Tibial nerve (tissue), 4 donors: ENCODE measurements at regions not wholly inside any gene's neighbourhood (a gene's known extent, or its start where the extent isn't known, plus 50 kb on each side); places are given as distances from the start of the nearest gene placed in this dataset.

Experiments used
- DNase-seq, 2 donors: peaks; one replicate each; pipeline ENCODE4 v3.0.0-alpha.2; 2019; ENCODE audit warnings: low spot score in 2 of 2
- H3K27ac ChIP-seq, 4 donors: fragments of 200-600 bp; sonication (generic) in 3 of 4; one replicate each; pipeline ENCODE4 v1.5.1; 2017 to 2019; ENCODE audit warnings: mild to moderate bottlenecking in 1 of 4
- H3K27me3 ChIP-seq, 2 donors: fragments of 200-600 bp; sonication (generic) in 1 of 2; one replicate each; pipeline versions ENCODE4 v1.5.1 to v1.6.0; 2017 to 2019
- H3K36me3 ChIP-seq, 3 donors: fragments of 200-600 bp; sonication (generic); one replicate each; pipeline ENCODE4 v1.5.1; 2018 to 2019
- H3K4me1 ChIP-seq, 4 donors: fragments of 200-600 bp; sonication (generic) in 3 of 4; one replicate each; pipeline ENCODE4 v1.5.1; 2017 to 2019
- H3K4me3 ChIP-seq, 4 donors: fragments of 200-600 bp; sonication (generic) in 3 of 4; one replicate each; pipeline ENCODE4 v1.5.1; 2017 to 2019; ENCODE audit warnings: mild to moderate bottlenecking in 1 of 4, moderate library complexity in 1 of 4
- H3K9me3 ChIP-seq, 4 donors: fragments of 200-600 bp; sonication (generic) in 3 of 4; one replicate each; pipeline ENCODE4 v1.5.1; 2017 to 2019
- EP300 ChIP-seq, 2 donors: sonication (generic); formaldehyde crosslinking; IDR thresholded peaks; one replicate each; pipeline ENCODE4 v1.6.1; 2017; ENCODE audit warnings: antibody characterized with exemption in 2 of 2, mild to moderate bottlenecking in 1 of 2
- POLR2A ChIP-seq, 2 donors: fragments of 450-650 bp; IDR thresholded peaks; one replicate each; pipeline ENCODE4 v1.6.1; 2017; ENCODE audit warnings: antibody characterized with exemption in 2 of 2, mild to moderate bottlenecking in 2 of 2, moderate library complexity in 2 of 2
- WGBS, 2 donors: methylation state at CpG; one replicate each; pipeline ENCODE4 v1.1.5; 2018; 5-methylcytosine and 5-hydroxymethylcytosine counted together
- TF ChIP-seq, protein P1 (sequence below), 5 experiments: fragments of 200-600 bp in 3 of 5; fragments of 450-650 bp in 2 of 5; sonication (generic) in 3 of 5; IDR thresholded peaks; one replicate each; pipeline ENCODE4 v1.5.1; 2016 to 2019; ENCODE audit warnings: antibody characterized with exemption in 5 of 5, mild to moderate bottlenecking in 3 of 5, moderate library complexity in 2 of 5

GRCh38 chr18:10089881-10090280 lies 176.1 kb downstream of the VAPA start:
- Histone ChIP-seq H3K4me1 (no peaks in the 10 kb centered on the region), H3K27ac (no peak overlapping the region), H3K36me3 (no peaks in the 10 kb centered on the region), H3K4me3 (no peak overlapping the region), H3K9me3 (no peaks in the 10 kb centered on the region), H3K27me3 (no peaks in the 10 kb centered on the region)
- TF ChIP-seq POLR2A (IDR thresholded peaks at IDR 0.05), result no peak
- TF ChIP-seq EP300 (IDR thresholded peaks at IDR 0.05), result no peak
- TF ChIP-seq, protein P1, sequence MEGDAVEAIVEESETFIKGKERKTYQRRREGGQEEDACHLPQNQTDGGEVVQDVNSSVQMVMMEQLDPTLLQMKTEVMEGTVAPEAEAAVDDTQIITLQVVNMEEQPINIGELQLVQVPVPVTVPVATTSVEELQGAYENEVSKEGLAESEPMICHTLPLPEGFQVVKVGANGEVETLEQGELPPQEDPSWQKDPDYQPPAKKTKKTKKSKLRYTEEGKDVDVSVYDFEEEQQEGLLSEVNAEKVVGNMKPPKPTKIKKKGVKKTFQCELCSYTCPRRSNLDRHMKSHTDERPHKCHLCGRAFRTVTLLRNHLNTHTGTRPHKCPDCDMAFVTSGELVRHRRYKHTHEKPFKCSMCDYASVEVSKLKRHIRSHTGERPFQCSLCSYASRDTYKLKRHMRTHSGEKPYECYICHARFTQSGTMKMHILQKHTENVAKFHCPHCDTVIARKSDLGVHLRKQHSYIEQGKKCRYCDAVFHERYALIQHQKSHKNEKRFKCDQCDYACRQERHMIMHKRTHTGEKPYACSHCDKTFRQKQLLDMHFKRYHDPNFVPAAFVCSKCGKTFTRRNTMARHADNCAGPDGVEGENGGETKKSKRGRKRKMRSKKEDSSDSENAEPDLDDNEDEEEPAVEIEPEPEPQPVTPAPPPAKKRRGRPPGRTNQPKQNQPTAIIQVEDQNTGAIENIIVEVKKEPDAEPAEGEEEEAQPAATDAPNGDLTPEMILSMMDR (IDR thresholded peaks at IDR 0.05), result no peak
- DNase-seq, result no peak
- WGBS, 2 donors, result 67 to 81% methylated on average over 4 of the region's 4 CpGs

DNA sequence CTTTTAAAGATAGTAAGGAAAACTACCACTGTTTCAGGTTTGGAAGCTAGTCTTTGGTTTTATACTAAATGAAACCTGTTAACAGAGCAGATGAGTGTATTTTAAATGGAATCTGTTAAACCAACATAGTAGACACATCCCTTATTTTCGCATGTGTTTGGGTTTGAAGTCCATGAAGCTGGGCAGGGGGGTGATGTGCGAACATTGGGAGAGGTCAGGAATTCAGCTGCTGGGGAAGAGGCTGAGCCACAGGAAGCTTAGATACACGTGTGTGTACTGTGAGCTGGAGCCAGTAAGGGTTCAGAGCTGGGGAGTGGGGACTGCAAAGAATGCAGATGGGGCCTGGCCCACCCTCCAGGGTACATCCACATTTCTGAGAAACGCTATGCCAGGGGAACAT lies 176.9 kb downstream of the VAPA start:
- DNase-seq, result no peak
- no peaks in the 10 kb centered on the region for H3K9me3 ChIP-seq
- no peak for TF ChIP-seq EP300 (IDR thresholded peaks at IDR 0.05)
- TF ChIP-seq, protein P1 (IDR thresholded peaks at IDR 0.05), result no peak
- TF ChIP-seq POLR2A (IDR thresholded peaks at IDR 0.05), result no peak
- no peak overlapping the region for H3K4me3 ChIP-seq
- no peaks in the 10 kb centered on the region for H3K27me3 ChIP-seq
- no peaks in the 10 kb centered on the region for H3K36me3 ChIP-seq
- H3K4me1 ChIP-seq, result no peaks in the 10 kb centered on the region
- 75 to 77% methylated on average over 4 of the region's 4 CpGs for WGBS, 2 donors
- H3K27ac ChIP-seq, result no peak overlapping the region

- no peak for DNase-seq
- TF ChIP-seq, protein P1 (IDR thresholded peaks at IDR 0.05), result no peak
- TF ChIP-seq EP300 (IDR thresholded peaks at IDR 0.05) (no peak), POLR2A (IDR thresholded peaks at IDR 0.05) (no peak)
- WGBS, 2 donors, result 96% methylated on average over 10 of the region's 10 CpGs
Measured at GRCh38 chr18:10093445-10093844, 179.6 kb downstream of the VAPA start.

DNA sequence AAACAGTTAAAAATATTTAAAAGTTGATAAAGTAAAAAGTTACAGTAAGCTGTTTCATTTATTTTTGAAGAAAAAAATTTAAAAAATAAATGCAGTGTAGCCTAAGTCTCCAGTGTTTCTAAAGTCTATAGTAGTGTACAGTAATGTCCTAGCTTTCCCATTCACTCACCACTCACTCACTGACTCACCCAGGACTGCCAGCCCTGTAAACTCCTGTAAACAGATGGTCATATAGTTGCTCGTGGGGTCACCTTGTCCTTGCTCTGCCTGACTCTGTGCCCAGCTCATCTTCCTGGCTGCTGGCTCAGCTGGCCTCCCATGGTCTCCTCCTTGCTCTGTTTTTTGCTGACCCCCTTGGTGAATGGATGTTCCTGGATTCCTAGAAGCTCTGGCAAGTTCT lies 180.3 kb downstream of the VAPA start:
- H3K4me3 ChIP-seq, result no peak overlapping the region
- H3K9me3 ChIP-seq, result no peaks in the 10 kb centered on the region
- no peaks in the 10 kb centered on the region for H3K36me3 ChIP-seq
- H3K27me3 ChIP-seq, result no peaks in the 10 kb centered on the region
- WGBS, 2 donors, result 69 to 93% methylated on average over 1 of the region's 1 CpG
- TF ChIP-seq EP300 (IDR thresholded peaks at IDR 0.05), result no peak
- TF ChIP-seq, protein P1 (IDR thresholded peaks at IDR 0.05), result no peak
- TF ChIP-seq POLR2A (IDR thresholded peaks at IDR 0.05), result no peak
- H3K27ac ChIP-seq, result no peak overlapping the region
- no peak for DNase-seq
- H3K4me1 ChIP-seq, result no peaks in the 10 kb centered on the region

More at GRCh38 chr18:10093445-10093844, 179.6 kb downstream of the VAPA start:
- Histone ChIP-seq H3K27ac (no peak overlapping the region), H3K9me3 (no peaks in the 10 kb centered on the region), H3K36me3 (no peaks in the 10 kb centered on the region), H3K4me3 (no peak overlapping the region), H3K4me1 (no peaks in the 10 kb centered on the region), H3K27me3 (no peaks in the 10 kb centered on the region)

- Histone ChIP-seq H3K4me1 (no peaks in the 10 kb centered on the region), H3K36me3 (no peaks in the 10 kb centered on the region), H3K27me3 (no peaks in the 10 kb centered on the region), H3K9me3 (no peaks in the 10 kb centered on the region), H3K4me3 (no peak overlapping the region), H3K27ac (no peak overlapping the region)
- TF ChIP-seq, protein P1 (IDR thresholded peaks at IDR 0.05), result no peak
- TF ChIP-seq EP300 (IDR thresholded peaks at IDR 0.05) (no peak), POLR2A (IDR thresholded peaks at IDR 0.05) (no peak)
- 84 to 100% methylated on average over 1 of the region's 1 CpG for WGBS, 2 donors
- DNase-seq, result no peak
Measured at GRCh38 chr18:10094655-10095054, 180.8 kb downstream of the VAPA start.
